Adipocyte (in vitro differentiated cells): ENCODE measurements at regions not wholly inside any gene's neighbourhood (a gene's known extent, or its start where the extent isn't known, plus 50 kb on each side); places are given as distances from the start of the nearest gene placed in this dataset.
"Not testable (repeated sequence)": the region's sequence is repeated elsewhere in the genome, so short reads cannot be mapped to it uniquely, and the experiment has no call there.

Experiments
- DNase-seq: peaks from one replicate; pipeline ENCODE4 v3.0.0-alpha.2; 2015; ENCODE audit warnings: low read depth
- H3K27me3 ChIP-seq: replicated peaks from 2 replicates; pipeline ENCODE4 v1.7.0; 2013; ENCODE audit warnings: mild to moderate bottlenecking, low read length, moderate library complexity; ENCODE audit not compliant: control insufficient read depth, insufficient read depth
- H3K36me3 ChIP-seq: 2 replicates; pipeline ENCODE4 v1.7.0; 2013; ENCODE audit warnings: low read length, mild to moderate bottlenecking, moderate library complexity; ENCODE audit not compliant: control insufficient read depth, insufficient read depth, severe bottlenecking
- H3K4me1 ChIP-seq: 2 replicates; pipeline ENCODE4 v1.7.0; 2013; ENCODE audit warnings: mild to moderate bottlenecking, low read length, moderate library complexity; ENCODE audit not compliant: control insufficient read depth, insufficient read depth
- H3K4me3 ChIP-seq: 2 replicates; pipeline ENCODE4 v1.7.0; 2013; ENCODE audit warnings: mild to moderate bottlenecking, low read length, moderate library complexity
- H3K9ac ChIP-seq: 2 replicates; pipeline ENCODE4 v1.7.0; 2013; ENCODE audit warnings: mild to moderate bottlenecking, low read length, moderate library complexity
- H3K9me3 ChIP-seq: 2 replicates; pipeline ENCODE4 v1.7.0; 2013; ENCODE audit warnings: mild to moderate bottlenecking, low read length, moderate library complexity; ENCODE audit not compliant: control insufficient read depth

GRCh38 chr14:43765474-43765873 lies 741.6 kb downstream of the FSCB start:
- Histone ChIP-seq H3K27me3 (no peaks in the 10 kb centered on the region), H3K4me3 (no peak overlapping the region), H3K4me1 (no peaks in the 10 kb centered on the region), H3K9ac (no peak overlapping the region), H3K9me3 (no peaks in the 10 kb centered on the region), H3K36me3 (no peaks in the 10 kb centered on the region)
- DNase-seq: no peak

- no peak for DNase-seq
- H3K9ac ChIP-seq: no peak overlapping the region
- H3K27me3 ChIP-seq: no peaks in the 10 kb centered on the region
- no peaks in the 10 kb centered on the region for H3K36me3 ChIP-seq
- no peaks in the 10 kb centered on the region for H3K4me1 ChIP-seq
- no peaks in the 10 kb centered on the region for H3K9me3 ChIP-seq
- no peak overlapping the region for H3K4me3 ChIP-seq
Observed at GRCh38 chr14:43764433-43764832, 742.6 kb downstream of the FSCB start.

GRCh38 chr14:43755707-43756106 lies 751.4 kb downstream of the FSCB start:
- no peaks in the 10 kb centered on the region for H3K4me1 ChIP-seq
- no peak overlapping the region for H3K4me3 ChIP-seq
- H3K9ac ChIP-seq: no peak overlapping the region
- H3K9me3 ChIP-seq: no peaks in the 10 kb centered on the region
- no peaks in the 10 kb centered on the region for H3K36me3 ChIP-seq
- no peaks in the 10 kb centered on the region for H3K27me3 ChIP-seq
- DNase-seq: no peak

GRCh38 chr14:43754838-43755237 lies 752.2 kb downstream of the FSCB start:
- Histone ChIP-seq H3K9me3 (no peaks in the 10 kb centered on the region), H3K27me3 (no peaks in the 10 kb centered on the region), H3K9ac (no peak overlapping the region), H3K36me3 (no peaks in the 10 kb centered on the region), H3K4me3 (no peak overlapping the region), H3K4me1 (no peaks in the 10 kb centered on the region)
- DNase-seq: no peak

GRCh38 chr14:43745746-43746145 lies 761.3 kb downstream of the FSCB start:
- Histone ChIP-seq H3K9ac (no peak overlapping the region), H3K4me1 (no peaks in the 10 kb centered on the region), H3K4me3 (no peak overlapping the region), H3K9me3 (no peaks in the 10 kb centered on the region), H3K27me3 (no peaks in the 10 kb centered on the region), H3K36me3 (no peaks in the 10 kb centered on the region)
- no peak for DNase-seq

- H3K4me1 ChIP-seq: no peaks in the 10 kb centered on the region
- H3K27me3 ChIP-seq: no peaks in the 10 kb centered on the region
- H3K36me3 ChIP-seq: no peaks in the 10 kb centered on the region
- H3K9ac ChIP-seq: no peak overlapping the region
- DNase-seq: no peak
- no peak overlapping the region for H3K4me3 ChIP-seq
- H3K9me3 ChIP-seq: no peaks in the 10 kb centered on the region
Observed at GRCh38 chr14:43735932-43736331, 771.2 kb downstream of the FSCB start.

GRCh38 chr14:43729143-43729542 lies 777.9 kb downstream of the FSCB start:
- DNase-seq: no peak
- no peak overlapping the region for H3K9ac ChIP-seq

GRCh38 chr14:43706900-43707299 lies 800.2 kb downstream of the FSCB start:
- Histone ChIP-seq H3K9ac (no peak overlapping the region), H3K4me3 (peak overlapping the region; percentile 23), H3K4me1 (peaks cover 6% of the 10 kb centered on the region), H3K36me3 (no peaks in the 10 kb centered on the region), H3K9me3 (no peaks in the 10 kb centered on the region), H3K27me3 (no peaks in the 10 kb centered on the region)
- DNase-seq: no peak

More at GRCh38 chr14:43729143-43729542, 777.9 kb downstream of the FSCB start:
- no peaks in the 10 kb centered on the region for H3K27me3 ChIP-seq
- H3K4me3 ChIP-seq: no peak overlapping the region
- H3K9me3 ChIP-seq: no peaks in the 10 kb centered on the region
- H3K4me1 ChIP-seq: no peaks in the 10 kb centered on the region
- no peaks in the 10 kb centered on the region for H3K36me3 ChIP-seq

GRCh38 chr14:43698561-43699284 lies 808.4 kb downstream of the FSCB start:
- H3K27me3 ChIP-seq, DNase-seq, H3K4me1 ChIP-seq, H3K36me3 ChIP-seq, H3K9ac ChIP-seq, H3K4me3 ChIP-seq, H3K9me3 ChIP-seq: not testable (repeated sequence)

- Histone ChIP-seq H3K9ac (no peak overlapping the region), H3K4me1 (no peaks in the 10 kb centered on the region), H3K36me3 (no peaks in the 10 kb centered on the region), H3K9me3 (no peaks in the 10 kb centered on the region), H3K27me3 (no peaks in the 10 kb centered on the region), H3K4me3 (no peak overlapping the region)
- DNase-seq: no peak
Observed at GRCh38 chr14:43697003-43697402, 810.1 kb downstream of the FSCB start.

GRCh38 chr14:43692706-43693105 lies 814.4 kb downstream of the FSCB start:
- DNase-seq: no peak
- no peaks in the 10 kb centered on the region for H3K9me3 ChIP-seq
- no peaks in the 10 kb centered on the region for H3K27me3 ChIP-seq
- H3K4me1 ChIP-seq: peaks cover under 1% of the 10 kb centered on the region
- no peak overlapping the region for H3K9ac ChIP-seq
- H3K36me3 ChIP-seq: no peaks in the 10 kb centered on the region
- H3K4me3 ChIP-seq: no peak overlapping the region

GRCh38 chr14:43687921-43688320 lies 819.2 kb downstream of the FSCB start:
- H3K36me3 ChIP-seq: no peaks in the 10 kb centered on the region
- no peaks in the 10 kb centered on the region for H3K27me3 ChIP-seq
- H3K4me1 ChIP-seq: peaks cover 4% of the 10 kb centered on the region
- no peaks in the 10 kb centered on the region for H3K9me3 ChIP-seq
- peak; percentile 0 for DNase-seq
- H3K4me3 ChIP-seq: peak overlapping the region; percentile 57
- no peak overlapping the region for H3K9ac ChIP-seq
